Ureter (tissue), 1 donor: ENCODE measurements at regions not wholly inside any gene's neighbourhood (a gene's known extent, or its start where the extent isn't known, plus 50 kb on each side); places are given as distances from the start of the nearest gene placed in this dataset.
"Not testable (repeated sequence)": the region's sequence is repeated elsewhere in the genome, so short reads cannot be mapped to it uniquely, and the experiment has no call there.

ENCODE experiments used
- DNase-seq: peaks from one replicate; pipeline ENCODE4 v3.0.0-alpha.2; 2020; ENCODE audit warnings: low spot score
- donor health status: DM: yes; HTN: yes; CAD: no.

DNA sequence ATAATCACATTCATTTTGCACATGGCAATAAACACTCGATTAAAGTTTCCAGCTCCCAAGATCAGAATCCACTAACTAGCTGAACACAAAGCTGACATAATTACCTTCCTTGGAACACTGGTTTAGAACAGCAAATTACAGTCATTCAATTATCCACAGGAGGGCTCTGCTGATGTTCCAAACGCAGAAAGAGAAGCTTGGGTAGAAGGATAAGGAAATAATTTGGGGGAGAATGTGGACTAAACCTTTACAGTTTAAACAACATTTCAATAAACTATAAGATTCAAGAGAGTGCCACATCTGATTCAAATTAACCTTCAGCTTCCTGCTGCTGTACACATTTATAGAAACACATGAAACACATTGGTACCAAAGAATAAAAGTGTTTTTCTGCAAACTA, 67.8 kb upstream of the ARL4C start:
- DNase-seq, result no peak

GRCh38 chr2:234559609-234560008, 62.7 kb upstream of the ARL4C start:
- DNase-seq, result no peak

DNA sequence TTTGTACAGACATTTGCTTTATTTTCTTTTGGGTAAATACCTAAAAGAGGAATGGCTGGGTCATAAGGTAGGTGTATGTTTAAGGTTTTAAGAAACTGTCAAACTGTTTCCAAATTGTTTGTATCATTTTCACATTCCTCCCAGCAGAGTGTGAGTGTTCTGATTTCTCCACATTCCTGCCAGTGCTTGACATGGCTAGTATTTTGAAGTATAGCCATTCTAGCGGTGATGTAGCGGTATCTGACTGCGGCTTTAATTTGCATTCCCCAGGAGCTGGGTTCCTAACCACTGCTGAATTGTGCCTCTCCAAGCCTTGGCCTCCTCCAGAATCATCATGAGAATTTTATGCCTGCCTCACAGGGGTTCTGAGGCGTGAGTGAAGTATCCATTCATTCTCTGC, 61.8 kb upstream of the ARL4C start:
- no peak for DNase-seq

- no peak for DNase-seq
Observed at GRCh38 chr2:234556848-234557573, 60.1 kb upstream of the ARL4C start.

DNA sequence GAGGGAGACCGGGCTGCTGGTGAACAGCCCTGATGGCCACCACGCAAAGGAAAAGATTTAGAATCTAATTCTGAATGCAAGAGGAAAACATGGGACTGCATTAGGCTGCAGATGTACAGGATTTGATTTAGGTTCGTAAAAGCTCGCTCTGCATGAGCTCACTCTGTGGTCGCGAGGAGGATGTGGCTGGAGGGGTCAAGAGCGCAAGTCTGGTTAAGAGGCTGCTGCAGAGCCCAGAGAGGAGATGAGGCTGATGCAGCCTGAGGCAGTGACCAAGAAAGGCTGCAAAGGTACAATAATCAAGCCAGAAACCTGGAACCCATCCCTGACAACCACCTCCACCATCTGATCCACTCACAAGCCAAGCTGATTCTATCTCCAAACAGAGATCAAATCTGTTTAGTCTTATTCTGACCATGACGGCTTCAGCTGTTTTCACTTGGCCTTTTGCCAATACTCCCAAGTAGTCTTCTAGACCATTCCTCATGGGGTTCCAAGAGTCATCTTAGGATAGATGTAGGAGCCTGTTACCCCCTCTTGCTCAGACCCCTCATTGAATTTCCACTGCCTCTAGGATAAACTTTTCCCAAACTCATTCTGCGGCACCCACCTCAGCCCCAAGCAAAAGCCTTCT, 58.9 kb upstream of the ARL4C start:
- DNase-seq, result no peak

DNA sequence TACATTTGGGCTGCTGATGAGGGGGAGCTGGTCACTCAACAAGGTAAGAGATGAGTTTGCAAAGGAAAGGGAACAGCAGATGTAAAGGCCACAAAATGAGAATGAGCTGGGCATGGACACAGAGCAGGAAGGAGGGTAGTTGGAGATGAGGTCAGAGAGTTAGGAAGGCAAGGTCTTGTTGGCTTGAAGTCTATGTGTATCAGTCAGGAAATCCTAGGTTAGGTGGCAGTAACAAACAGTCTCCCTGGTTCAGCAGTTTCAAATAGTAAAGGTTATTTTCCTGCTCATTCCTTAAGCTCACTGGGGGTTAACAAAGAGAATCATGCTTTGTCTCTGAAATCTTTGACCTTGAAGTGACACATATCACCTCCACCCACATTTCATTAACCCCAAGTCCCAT, 58.3 kb upstream of the ARL4C start:
- DNase-seq, result no peak

- not testable (repeated sequence) for DNase-seq
Observed at GRCh38 chr2:234553223-234553622, 56.3 kb upstream of the ARL4C start.

GRCh38 chr2:234550511-234551107, 53.7 kb upstream of the ARL4C start:
- peak; percentile 67 for DNase-seq

DNA sequence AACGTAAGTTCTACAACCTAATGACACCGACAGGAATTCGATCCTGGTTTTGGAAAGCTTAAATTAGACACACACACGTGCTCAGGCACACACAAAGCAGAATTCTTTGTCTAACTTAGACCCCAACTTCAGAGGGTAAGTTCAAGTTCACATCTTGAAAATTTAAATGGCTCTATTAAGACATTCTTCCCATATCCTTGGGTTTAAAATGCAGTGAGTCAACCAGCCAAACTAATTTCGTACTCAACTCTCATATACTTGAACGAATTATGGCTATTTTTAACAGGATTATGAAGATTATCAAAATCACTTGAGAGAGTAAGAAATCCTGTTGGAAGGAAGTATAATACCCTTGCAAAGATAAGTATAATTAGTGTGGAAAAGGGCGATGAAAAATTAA, 53.2 kb upstream of the ARL4C start:
- DNase-seq, result no peak

DNA sequence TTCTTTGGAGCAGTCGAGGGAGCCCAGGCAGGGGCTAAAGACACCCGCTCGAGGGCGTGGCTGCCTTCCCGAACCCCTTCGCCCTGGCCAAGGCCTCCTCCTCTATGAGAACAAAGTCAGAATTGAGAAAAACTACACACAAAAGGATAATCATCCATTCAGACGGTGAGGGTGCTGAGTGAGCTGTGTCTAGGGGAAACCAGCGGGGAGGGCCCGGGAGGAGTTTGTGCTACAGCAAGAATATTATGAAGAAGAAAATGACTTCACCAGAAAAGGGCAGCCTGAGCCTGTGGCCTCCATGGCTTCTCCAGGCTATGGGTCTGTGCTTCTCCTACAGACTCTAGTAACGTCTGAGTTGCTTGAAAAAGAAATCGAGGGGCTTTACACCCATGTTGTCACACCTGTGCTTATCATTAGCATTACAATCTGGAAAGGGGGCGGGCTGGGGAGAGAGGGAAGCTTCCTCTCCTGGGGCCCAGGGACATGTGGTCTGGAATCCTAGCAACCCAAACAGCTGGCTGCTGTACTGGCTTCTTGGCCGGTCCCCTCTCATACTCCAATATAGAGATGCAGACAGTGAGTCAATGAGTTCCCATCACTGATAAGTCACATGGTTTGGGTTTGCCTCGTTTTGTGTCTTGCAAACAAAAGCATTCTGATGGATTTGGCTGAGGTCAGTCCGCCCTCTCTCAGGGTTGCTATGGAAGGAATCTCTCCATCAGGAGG, 52.0 kb upstream of the ARL4C start:
- no peak for DNase-seq

- DNase-seq, result no peak
Observed at GRCh38 chr2:234546770-234547169, 49.9 kb upstream of the ARL4C start.
